Tibial nerve (tissue), 4 donors: ENCODE measurements at regions not wholly inside any gene's neighbourhood (a gene's known extent, or its start where the extent isn't known, plus 50 kb on each side); places are given as distances from the start of the nearest gene placed in this dataset.

Experiments used
- DNase-seq, 2 donors: peaks; one replicate each; pipeline ENCODE4 v3.0.0-alpha.2; 2019; ENCODE audit warnings: low spot score in 2 of 2
- H3K27ac ChIP-seq, 4 donors: fragments of 200-600 bp; sonication (generic) in 3 of 4; one replicate each; pipeline ENCODE4 v1.5.1; 2017 to 2019; ENCODE audit warnings: mild to moderate bottlenecking in 1 of 4
- H3K27me3 ChIP-seq, 2 donors: fragments of 200-600 bp; sonication (generic) in 1 of 2; one replicate each; pipeline versions ENCODE4 v1.5.1 to v1.6.0; 2017 to 2019
- H3K36me3 ChIP-seq, 3 donors: fragments of 200-600 bp; sonication (generic); one replicate each; pipeline ENCODE4 v1.5.1; 2018 to 2019
- H3K4me1 ChIP-seq, 4 donors: fragments of 200-600 bp; sonication (generic) in 3 of 4; one replicate each; pipeline ENCODE4 v1.5.1; 2017 to 2019
- H3K4me3 ChIP-seq, 4 donors: fragments of 200-600 bp; sonication (generic) in 3 of 4; one replicate each; pipeline ENCODE4 v1.5.1; 2017 to 2019; ENCODE audit warnings: mild to moderate bottlenecking in 1 of 4, moderate library complexity in 1 of 4
- H3K9me3 ChIP-seq, 4 donors: fragments of 200-600 bp; sonication (generic) in 3 of 4; one replicate each; pipeline ENCODE4 v1.5.1; 2017 to 2019
- EP300 ChIP-seq, 2 donors: sonication (generic); formaldehyde crosslinking; IDR thresholded peaks; one replicate each; pipeline ENCODE4 v1.6.1; 2017; ENCODE audit warnings: antibody characterized with exemption in 2 of 2, mild to moderate bottlenecking in 1 of 2
- POLR2A ChIP-seq, 2 donors: fragments of 450-650 bp; IDR thresholded peaks; one replicate each; pipeline ENCODE4 v1.6.1; 2017; ENCODE audit warnings: antibody characterized with exemption in 2 of 2, mild to moderate bottlenecking in 2 of 2, moderate library complexity in 2 of 2
- WGBS, 2 donors: methylation state at CpG; one replicate each; pipeline ENCODE4 v1.1.5; 2018; 5-methylcytosine and 5-hydroxymethylcytosine counted together
- TF ChIP-seq, protein P1 (sequence below), 5 experiments: fragments of 200-600 bp in 3 of 5; fragments of 450-650 bp in 2 of 5; sonication (generic) in 3 of 5; IDR thresholded peaks; one replicate each; pipeline ENCODE4 v1.5.1; 2016 to 2019; ENCODE audit warnings: antibody characterized with exemption in 5 of 5, mild to moderate bottlenecking in 3 of 5, moderate library complexity in 2 of 5

- DNase-seq, result no peak
- TF ChIP-seq, protein P1, sequence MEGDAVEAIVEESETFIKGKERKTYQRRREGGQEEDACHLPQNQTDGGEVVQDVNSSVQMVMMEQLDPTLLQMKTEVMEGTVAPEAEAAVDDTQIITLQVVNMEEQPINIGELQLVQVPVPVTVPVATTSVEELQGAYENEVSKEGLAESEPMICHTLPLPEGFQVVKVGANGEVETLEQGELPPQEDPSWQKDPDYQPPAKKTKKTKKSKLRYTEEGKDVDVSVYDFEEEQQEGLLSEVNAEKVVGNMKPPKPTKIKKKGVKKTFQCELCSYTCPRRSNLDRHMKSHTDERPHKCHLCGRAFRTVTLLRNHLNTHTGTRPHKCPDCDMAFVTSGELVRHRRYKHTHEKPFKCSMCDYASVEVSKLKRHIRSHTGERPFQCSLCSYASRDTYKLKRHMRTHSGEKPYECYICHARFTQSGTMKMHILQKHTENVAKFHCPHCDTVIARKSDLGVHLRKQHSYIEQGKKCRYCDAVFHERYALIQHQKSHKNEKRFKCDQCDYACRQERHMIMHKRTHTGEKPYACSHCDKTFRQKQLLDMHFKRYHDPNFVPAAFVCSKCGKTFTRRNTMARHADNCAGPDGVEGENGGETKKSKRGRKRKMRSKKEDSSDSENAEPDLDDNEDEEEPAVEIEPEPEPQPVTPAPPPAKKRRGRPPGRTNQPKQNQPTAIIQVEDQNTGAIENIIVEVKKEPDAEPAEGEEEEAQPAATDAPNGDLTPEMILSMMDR (IDR thresholded peaks at IDR 0.05), result no peak
- TF ChIP-seq POLR2A (IDR thresholded peaks at IDR 0.05), result no peak
- TF ChIP-seq EP300 (IDR thresholded peaks at IDR 0.05), result no peak
Observed at GRCh38 chr15:96028620-96029019, 301.9 kb upstream of the NR2F2 start.

DNA sequence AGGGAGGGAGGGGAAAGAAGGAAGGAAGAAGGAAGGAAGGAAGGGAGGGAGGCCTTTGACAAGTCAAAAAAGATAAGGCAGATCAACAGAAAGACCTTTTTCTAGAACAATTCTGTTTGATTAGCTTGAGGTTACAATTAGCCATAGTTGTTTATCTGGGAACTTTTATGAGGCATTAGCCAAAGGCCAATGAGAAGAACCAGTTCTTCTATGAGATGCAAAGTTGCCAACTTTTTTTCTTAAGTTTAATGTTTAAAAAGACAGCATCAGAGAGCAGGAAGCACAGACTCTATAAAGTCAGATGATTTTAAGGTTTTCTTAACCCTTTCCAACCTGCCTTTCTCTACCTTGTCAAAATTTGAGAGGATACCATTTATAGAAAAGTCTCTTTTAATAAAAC is 301.3 kb upstream of the NR2F2 start:
- no peak for DNase-seq
- Histone ChIP-seq H3K36me3 (no peaks in the 10 kb centered on the region), H3K9me3 (no peaks in the 10 kb centered on the region), H3K4me1 (no peaks in the 10 kb centered on the region), H3K4me3 (no peak overlapping the region), H3K27ac (no peak overlapping the region), H3K27me3 (no peaks in the 10 kb centered on the region)
- TF ChIP-seq EP300 (IDR thresholded peaks at IDR 0.05), result no peak
- TF ChIP-seq, protein P1 (IDR thresholded peaks at IDR 0.05), result no peak
- TF ChIP-seq POLR2A (IDR thresholded peaks at IDR 0.05), result no peak

More at GRCh38 chr15:96028620-96029019, 301.9 kb upstream of the NR2F2 start:
- Histone ChIP-seq H3K27me3 (no peaks in the 10 kb centered on the region), H3K27ac (no peak overlapping the region), H3K36me3 (no peaks in the 10 kb centered on the region), H3K9me3 (no peaks in the 10 kb centered on the region), H3K4me1 (no peaks in the 10 kb centered on the region), H3K4me3 (no peak overlapping the region)
- WGBS, 2 donors, result 87 to 97% methylated on average over 2 of the region's 2 CpGs

DNA sequence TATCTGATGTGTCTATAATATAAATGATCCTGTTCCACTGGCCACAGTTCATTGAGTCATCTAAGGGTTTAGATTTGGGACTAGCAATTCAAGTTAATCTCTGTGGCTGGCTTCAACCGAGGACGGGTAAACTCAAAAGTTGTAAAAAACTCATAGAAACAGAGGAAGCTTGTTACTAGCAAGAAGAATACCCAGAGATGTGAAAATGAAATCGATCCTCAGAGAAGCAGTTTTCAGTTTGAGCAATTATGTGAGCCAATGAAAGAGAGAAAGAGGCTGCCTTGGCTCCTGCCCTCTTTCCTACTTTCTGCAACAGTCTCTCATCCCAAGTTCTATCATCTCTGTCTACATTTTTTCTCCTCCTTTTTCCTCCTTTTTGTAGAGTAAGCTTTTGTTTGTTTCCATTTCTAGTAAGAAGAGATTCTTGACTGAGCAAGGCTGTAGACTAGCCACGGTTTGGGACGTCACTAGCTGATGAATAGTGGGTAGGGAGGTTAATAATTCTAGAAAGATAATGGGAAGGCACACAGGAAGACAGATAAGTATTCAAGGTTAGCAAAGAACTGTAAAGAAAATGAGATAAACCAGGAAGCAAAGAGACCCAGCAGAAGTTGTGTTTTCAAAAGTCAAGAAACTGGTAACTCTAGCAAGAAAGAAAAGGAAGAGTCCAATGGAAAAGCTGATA is 298.9 kb upstream of the NR2F2 start:
- 90 to 96% methylated on average over 5 of the region's 5 CpGs for WGBS, 2 donors
- Histone ChIP-seq H3K36me3 (no peaks in the 10 kb centered on the region), H3K4me1 (peaks cover 0 to 5% (median 1%) of the 10 kb centered on the region in 4 donors), H3K9me3 (no peaks in the 10 kb centered on the region), H3K27me3 (no peaks in the 10 kb centered on the region), H3K27ac (no peak overlapping the region), H3K4me3 (no peak overlapping the region)
- TF ChIP-seq EP300 (IDR thresholded peaks at IDR 0.05) (no peak), POLR2A (IDR thresholded peaks at IDR 0.05) (no peak)
- TF ChIP-seq, protein P1 (IDR thresholded peaks at IDR 0.05), result no peak
- no peak for DNase-seq

GRCh38 chr15:96035091-96035490 is 295.4 kb upstream of the NR2F2 start:
- 90 to 93% methylated on average over 4 of the region's 4 CpGs for WGBS, 2 donors
- Histone ChIP-seq H3K27ac (no peak overlapping the region), H3K27me3 (no peaks in the 10 kb centered on the region), H3K4me3 (no peak overlapping the region), H3K4me1 (peaks cover 0 to 15% (median 4%) of the 10 kb centered on the region in 4 donors), H3K36me3 (no peaks in the 10 kb centered on the region), H3K9me3 (no peaks in the 10 kb centered on the region)
- DNase-seq, result no peak
- TF ChIP-seq POLR2A (IDR thresholded peaks at IDR 0.05) (no peak), EP300 (IDR thresholded peaks at IDR 0.05) (no peak)
- TF ChIP-seq, protein P1 (IDR thresholded peaks at IDR 0.05), result no peak

DNA sequence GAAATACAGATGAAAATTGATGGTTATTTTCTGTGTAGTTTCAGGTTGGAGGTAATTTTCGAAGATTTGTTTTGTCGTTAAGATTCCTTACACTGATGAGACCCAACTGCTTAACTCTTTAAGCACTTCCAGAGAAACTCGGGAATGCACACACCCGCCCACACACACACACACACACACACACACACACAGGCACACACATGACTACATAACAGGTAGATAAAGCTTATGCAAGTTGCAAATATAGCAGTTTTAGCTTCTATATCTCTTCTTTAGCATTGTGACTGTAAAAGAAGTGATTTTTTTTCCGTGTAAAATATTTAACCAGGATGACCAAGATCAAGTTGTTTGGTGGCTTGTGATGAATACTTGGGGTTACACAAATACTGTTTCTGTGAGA is 294.9 kb upstream of the NR2F2 start:
- no peaks in the 10 kb centered on the region for H3K9me3 ChIP-seq
- TF ChIP-seq POLR2A (IDR thresholded peaks at IDR 0.05), result no peak
- TF ChIP-seq, protein P1 (IDR thresholded peaks at IDR 0.05), result no peak
- no peak for TF ChIP-seq EP300 (IDR thresholded peaks at IDR 0.05)
- WGBS, 2 donors, result 83 to 84% methylated on average over 5 of the region's 5 CpGs
- no peak for DNase-seq
- no peak overlapping the region for H3K27ac ChIP-seq
- H3K4me3 ChIP-seq, result no peak overlapping the region
- peaks cover 0 to 15% (median 4%) of the 10 kb centered on the region in 4 donors for H3K4me1 ChIP-seq
- H3K27me3 ChIP-seq, result no peaks in the 10 kb centered on the region
- H3K36me3 ChIP-seq, result no peaks in the 10 kb centered on the region
